HG02938 (cell line): ENCODE measurements at regions not wholly inside any gene's neighbourhood (a gene's known extent, or its start where the extent isn't known, plus 50 kb on each side); places are given as distances from the start of the nearest gene placed in this dataset.
"Not testable (repeated sequence)": the region's sequence is repeated elsewhere in the genome, so short reads cannot be mapped to it uniquely, and the experiment has no call there.

Experiments
- ATAC-seq: cut with Tn5 transposase; IDR thresholded peaks from one replicate; pipeline ENCODE4 v1.9.1; 2021; ENCODE audit warnings: mild to moderate bottlenecking, moderate library complexity; ENCODE audit not compliant: unreplicated experiment

DNA sequence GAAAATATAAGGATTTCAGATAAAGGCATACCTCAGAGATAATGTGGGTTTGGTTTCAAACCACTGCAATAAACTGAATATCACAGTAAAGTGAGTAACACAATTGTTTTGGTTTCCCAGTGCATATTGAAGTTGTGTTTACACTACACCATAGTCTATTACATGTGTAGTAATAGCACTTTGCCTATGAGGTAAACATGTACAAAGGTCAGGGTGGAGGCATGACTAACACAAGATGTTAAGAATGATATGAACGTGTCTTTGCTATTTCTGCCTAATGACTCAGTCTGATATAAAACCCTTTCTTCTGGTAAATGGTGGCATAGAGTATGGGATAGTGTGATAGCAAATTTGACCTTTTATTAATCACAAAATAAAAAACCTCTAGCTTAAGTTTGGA, 621.5 kb upstream of the ADGRL2 start:
- no peak for ATAC-seq

DNA sequence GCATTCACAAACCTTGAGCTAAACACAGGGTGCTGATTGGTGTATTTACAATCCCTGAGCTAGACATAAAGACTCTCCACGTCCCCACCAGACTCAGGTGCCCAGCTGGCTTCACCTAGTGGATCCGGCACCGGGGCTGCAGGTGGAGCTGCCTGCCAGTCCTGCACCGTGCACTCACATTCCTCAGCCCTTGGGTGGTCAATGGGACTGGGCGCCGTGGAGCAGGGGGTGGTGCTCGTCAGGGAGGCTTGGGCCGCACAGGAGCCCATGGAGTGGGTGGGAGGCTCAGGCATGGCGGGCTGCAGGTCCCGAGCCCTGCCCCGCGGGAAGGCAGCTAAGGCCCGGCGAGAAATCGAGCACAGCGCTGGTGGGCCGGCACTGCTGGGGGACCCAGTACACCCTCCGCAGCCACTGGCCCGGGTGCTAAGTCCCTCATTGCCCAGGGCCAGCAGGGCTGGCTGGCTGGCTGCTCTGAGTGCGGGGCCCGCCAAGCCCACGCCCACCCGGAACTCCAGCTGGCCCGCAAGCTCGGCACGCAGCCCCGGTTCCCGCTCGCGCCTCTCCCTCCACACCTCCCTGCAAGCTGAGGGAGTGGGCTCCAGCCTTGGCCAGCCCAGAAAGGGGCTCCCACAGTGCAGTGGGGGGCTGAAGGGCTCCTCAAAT, 622.2 kb upstream of the ADGRL2 start:
- not testable (repeated sequence) for ATAC-seq

DNA sequence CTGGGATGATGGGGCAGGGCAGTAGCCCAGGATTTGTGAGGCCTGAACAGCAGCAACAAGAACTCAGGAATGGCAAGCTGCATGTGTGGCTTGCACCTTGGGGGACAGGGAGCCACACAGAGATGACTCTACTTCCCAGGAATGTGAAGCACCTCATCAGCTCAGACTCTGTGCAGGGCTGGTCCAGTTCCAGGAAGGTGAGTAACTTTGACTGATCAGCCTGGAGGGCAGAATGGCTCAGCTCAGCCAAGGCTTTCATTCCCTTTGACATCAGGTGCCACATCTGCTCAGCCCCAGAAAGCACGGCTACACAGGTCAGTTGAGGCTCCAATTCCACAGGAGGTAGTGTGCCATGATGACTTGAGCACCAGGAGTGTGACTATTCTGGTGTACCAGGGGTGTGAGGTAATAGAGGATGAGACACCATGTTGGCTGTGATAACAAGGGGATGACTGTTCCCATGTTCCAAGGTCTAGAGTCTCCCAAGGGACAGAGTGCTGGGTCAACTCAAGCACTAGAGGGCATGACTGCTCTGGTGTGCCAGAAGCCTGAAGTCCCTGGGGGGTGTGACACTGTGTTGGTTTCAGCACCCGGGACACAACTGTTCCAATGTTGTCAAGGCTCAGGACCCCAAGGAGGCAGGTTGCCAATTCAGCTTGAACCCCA, 625.8 kb upstream of the ADGRL2 start:
- ATAC-seq: no peak

DNA sequence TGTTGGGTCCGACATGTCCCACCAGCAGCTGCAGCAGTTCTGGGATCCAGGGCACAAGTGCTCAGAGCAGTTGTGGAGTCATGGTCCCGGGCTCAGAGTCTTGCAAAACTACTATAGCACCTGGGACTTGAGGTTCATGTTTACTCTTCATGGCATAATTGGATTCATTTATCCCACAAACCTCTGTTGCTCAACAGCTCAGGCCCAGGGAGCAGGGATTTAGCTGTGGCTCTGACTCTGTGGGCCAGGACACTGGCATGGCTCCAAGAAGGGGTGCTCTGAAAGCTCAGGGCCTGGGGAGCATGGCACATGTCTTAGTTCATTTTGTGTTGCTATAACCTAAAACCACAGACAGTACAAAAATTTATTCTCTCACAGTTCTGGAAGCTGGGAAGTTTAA, 626.7 kb upstream of the ADGRL2 start:
- ATAC-seq: no peak

DNA sequence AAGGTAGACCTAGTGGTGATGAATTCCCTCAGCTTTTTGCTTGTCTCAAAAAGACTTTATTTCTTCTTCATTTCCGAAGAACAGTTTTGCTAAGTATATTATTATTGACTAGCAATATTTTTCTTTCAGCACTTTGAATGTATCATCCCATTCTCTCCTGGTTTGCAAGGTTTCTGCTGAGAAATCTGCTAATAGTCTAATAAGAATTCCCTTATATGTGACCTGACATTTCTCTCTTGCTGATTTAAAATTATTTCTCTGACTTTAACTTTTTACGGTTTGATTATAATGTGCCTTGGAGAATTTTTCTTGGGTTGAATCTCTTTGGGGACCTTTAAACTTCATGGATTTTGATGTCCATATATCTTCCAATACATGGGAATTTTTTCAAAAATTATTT, 628.3 kb upstream of the ADGRL2 start:
- ATAC-seq: no peak

DNA sequence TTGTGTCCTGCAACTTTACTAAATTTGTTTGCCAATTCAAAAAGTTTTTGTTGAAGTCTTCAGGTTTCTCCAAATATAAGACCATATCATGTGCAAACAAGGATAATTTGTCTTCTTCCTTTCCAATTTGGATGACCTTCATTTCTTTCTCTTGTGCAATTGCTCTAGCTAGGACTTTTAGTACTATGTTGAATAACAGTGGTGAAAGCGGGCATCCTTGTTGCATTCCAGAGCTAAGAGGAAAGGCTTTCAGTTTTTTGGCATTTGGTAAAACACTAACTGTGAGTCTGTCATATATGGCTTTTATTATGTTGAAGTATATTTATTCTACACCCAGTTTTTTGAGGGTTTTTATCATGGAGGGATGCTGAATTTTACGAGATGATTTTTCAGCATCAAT, 630.0 kb upstream of the ADGRL2 start:
- ATAC-seq: no peak

DNA sequence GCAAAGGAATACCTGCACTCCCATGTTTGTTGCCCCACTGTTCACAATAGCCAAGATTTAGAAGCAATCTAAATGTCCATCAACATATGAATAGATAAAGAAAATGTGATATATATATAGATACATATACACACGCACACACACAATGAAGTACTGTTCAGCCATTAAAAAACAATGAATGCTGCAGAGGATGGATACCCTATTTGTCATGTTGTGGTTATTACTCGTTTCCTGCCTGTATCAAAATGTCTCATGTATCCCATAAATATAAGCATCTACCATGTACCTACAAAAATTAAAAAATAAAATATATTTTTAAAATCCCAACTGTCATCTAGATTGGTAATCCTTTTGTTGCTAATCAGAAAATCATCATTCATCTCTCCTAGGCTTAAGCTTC, 634.8 kb upstream of the ADGRL2 start:
- no peak for ATAC-seq

DNA sequence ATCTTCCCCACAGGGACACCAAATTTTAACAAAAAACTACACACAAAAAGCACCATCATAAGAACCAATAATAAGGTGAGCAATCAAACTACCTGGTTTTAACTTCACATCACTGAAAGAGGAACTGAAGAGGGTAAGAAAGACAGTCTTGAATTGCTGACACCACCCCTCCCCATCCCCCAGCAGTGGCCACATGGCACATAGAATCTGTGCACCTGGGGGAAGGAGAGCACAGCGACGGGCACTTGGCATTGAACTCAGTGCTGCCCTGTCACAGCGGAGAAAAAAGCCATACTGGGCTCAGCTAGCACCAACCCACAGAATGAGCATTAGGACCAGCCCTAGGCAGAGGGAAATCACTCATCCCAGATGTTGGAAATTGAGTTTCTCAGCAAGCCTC, 640.0 kb upstream of the ADGRL2 start:
- no peak for ATAC-seq

DNA sequence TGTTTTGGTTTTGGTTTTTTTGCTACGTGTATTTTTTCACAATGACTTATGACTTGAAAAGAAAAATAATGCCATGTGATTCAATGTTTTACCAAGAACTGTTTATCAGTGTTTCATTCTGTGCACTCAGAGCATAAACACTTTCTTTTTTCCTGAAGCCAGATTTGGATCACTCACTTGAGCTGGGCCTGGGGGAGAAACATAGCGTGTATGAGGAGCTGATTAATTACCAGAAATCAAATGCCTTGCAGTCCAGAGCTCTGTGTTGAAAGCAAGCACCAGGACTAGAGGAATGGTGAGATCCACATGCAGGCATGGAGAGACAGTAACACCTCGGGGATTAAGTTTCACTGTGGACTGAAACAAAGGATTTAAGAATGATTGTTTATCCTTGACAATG, 642.1 kb upstream of the ADGRL2 start:
- ATAC-seq: no peak

DNA sequence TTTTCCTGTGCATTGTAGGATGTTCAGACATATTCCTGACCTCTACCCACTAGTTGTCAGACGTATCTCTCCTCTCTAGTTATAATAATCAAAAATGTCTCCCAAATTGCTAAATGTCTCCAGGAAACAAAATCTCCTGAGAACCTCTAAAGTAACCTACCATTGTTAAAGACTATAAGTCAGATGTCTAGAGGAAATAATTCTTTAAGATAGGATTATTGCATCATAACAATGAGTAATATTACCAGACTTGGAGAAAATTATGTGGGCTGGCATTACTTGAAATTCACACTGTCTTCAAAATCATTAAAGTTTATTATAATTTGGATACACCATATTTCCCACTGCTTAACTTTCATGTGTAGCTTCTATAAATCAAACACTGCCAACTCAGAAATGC, 643.0 kb upstream of the ADGRL2 start:
- no peak for ATAC-seq

DNA sequence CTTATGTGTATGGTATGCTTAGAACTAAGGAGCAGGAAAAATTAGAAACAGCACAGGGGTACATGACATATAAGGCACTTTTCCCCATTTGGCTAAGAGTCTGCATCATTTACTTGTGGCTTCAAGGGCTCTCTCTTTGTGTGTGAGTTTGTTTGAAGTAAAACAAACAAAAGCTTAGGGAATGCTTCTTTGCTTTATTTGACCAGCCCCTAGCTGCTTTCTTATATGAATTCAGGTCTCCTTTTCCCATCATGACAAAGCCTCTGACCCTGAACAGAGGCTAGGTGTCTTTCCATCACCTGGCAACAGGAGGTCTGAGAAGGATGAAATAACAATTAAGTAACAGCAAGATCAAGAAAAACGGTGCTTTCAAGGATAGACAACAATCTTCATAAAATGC, 643.8 kb upstream of the ADGRL2 start:
- ATAC-seq: no peak

DNA sequence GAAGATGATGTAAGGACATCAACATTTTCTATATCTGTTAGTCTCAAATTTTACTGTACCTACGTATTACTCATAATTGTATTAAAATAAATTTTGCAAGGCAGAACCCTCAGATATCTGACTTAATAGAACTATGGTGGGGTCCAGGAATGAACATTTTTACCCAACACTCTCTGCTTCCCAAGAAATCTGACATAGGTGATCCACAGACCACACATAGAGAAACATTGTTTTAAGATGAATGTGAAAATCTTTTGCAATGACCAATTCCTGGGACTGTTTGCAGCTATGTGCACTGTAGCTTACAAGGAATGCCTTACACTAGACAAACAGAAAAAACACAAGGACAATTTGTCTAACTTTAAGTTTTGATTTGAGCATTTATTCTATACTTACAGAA, 645.6 kb upstream of the ADGRL2 start:
- ATAC-seq: no peak

DNA sequence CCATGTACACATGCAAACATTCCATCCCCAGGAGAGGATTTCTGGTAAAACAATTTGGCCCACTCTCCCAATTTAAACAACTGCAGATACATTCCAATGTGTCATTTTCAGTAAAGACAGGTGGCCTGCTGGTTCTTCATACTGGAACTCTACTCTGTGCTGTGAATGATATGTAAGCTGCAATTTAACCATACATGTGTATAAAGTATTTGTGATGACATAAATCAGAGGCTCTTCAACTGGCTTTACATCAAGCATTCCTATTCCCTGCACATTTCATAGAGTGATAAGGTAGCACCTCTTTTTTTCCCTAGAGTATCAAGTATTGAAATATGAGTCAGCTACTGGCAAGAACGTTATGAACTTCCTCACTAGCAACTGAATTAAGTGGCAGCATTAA, 649.5 kb upstream of the ADGRL2 start:
- ATAC-seq: no peak

DNA sequence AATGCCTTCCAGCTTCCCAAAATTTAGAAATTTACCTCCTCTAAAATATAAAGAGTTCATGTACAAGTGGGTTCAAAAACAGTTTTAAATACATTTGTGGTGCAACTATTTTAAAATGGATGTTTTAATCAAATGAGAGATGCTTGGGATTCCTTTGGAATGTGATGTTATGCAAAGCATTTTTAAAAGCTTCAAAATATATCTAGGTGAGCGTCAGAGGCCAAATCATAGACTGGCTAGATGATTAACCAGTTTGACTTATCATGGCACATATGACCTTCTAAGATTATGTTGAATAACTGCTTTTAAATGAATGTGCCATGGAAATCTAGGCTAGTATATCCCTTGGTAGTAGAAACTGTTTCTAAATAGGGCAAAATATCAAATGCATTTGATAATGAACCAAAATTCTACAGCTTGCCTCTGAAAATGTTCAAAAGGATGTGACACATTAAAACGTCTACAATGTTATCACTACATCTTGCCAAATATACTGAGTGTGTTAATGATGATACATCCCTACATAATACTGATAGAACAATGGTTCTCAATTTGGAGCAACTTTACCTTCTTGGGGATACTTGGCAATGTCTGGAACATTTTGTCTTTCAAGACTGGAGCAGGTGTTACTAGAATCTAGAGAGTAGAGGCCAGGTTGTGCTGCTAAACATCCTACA, 650.9 kb upstream of the ADGRL2 start:
- no peak for ATAC-seq

DNA sequence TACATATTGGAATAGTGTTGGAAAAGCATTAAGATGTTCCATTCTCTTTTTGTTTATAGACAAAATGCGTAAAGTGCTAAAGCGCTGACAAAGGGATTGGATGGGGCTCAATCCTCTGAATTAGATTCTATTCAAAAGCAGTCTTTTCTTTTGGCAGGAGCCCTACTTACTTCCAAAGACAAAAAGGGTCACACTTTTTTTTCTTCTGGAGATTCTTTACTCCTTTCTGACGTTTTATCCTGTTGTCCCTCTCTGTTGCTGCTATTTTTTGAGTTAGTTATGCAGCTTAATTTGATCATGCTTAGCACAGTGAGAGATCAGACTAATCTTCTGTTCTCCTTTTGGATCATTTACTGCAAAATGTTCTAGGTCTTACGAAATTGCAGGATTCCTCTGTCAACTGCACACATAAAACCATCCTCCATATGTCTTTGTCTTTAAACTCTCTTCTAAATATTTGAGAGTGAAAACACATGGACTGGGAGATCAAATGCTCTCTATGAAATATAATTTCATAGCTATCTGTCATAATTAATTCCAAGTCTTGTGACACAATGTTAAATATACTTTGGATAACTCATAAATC, 656.4 kb upstream of the ADGRL2 start:
- no peak for ATAC-seq

DNA sequence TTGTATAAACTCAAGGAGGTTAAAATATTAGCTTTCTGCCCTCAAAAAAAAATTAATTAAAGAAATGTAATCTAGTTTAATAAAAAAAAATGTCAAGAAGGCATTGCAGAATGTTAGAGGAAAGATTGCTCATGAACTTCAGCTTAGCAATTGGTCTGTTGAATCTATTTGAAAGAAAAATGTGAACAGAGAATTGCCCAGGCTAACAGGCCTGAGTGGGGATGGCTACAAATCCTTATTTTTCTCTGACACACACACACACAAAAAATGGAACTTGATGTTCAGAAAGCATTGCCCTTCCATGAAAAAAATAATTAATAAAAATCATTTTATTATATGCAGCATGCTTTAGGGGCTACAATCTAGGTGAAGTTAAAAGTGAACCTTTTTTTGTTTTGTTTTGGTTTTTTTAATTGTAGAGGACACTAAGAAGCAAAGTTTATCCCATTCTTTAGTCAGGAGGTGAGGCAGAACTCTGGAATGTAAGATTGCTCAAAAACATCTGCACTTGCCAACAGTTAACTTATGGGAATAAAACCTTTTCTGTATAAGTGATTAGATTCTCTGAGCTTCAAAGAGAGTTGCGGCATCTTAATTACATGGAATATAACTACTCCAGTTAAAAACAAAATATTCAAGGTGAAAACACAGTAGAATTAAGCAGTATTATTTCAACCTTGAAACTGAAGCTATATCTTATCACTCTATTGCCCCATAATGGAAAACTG, 658.5 kb upstream of the ADGRL2 start:
- ATAC-seq: no peak

DNA sequence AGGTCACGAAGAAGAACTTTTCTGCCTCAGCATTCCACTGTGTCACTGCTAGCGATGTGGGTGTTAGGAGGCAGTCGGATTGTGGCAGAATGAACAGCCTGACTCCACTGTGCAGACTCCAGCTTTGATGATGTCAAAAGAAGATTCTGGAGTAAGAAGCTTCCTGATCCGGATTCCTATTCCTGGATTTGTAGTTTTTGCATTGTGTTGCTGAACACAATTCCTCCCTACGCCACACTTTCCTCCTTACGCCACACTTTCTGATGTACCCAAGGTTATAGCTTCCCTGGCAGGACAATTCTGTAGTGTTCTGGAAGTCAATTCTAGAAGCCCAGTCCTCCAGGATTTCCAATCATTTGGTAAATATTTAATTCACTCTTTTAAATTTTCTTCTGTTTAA, 665.2 kb upstream of the ADGRL2 start:
- no peak for ATAC-seq

DNA sequence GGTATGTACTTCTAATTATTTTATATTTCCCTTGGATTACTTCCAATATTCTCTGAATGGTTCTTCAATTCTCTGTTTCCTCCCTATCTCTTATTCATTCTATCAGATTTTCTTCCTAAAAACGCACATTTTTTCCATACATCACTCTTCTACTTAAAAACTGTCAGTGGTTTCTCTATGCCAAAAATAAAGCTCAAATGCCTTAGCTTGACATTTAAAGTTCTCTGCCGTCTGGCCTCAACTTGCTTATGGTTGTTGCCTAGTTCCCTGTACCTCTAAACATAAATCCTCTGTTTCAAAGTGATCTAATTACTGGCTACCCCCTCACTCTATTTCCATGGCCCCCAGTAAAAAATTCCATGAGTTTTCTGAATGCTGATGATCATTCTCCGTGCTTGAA, 671.0 kb upstream of the ADGRL2 start:
- ATAC-seq: no peak

DNA sequence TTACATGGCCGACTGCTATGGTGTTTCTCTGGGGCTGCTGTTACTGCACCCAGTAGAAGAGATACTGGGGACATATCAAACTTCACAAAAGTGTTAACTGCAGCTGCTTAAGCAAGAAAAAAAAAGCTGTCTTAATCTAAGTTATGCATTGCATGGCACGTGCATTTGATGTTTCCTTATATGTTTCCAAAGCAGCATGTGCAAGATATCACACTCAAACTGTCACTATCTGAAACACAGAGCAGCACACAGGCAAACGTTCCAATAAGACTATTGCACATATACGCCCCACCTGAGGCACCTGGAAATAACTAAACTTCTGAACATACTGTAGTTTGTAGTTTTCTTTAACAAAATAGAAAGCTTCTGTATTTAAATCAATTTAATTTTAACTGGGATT, 671.4 kb upstream of the ADGRL2 start:
- no peak for ATAC-seq

DNA sequence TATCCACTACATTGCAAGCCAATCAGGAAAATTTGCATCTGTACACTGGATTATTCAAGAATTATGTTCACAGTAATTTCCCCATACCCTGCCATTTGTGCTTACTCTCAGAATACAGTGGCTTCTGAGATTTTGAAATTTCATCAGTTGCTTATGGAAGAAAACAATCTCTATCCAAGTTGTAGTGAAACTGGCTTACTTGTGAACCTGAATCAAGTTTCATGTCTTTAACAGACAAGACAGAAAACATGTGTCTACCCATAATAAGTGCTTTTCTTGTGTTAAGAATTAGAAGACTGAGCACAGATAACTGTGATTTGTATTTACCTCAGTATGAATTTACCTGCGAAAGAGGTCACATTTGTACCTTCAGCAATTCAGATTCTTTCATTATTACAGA, 672.7 kb upstream of the ADGRL2 start:
- ATAC-seq: no peak

DNA sequence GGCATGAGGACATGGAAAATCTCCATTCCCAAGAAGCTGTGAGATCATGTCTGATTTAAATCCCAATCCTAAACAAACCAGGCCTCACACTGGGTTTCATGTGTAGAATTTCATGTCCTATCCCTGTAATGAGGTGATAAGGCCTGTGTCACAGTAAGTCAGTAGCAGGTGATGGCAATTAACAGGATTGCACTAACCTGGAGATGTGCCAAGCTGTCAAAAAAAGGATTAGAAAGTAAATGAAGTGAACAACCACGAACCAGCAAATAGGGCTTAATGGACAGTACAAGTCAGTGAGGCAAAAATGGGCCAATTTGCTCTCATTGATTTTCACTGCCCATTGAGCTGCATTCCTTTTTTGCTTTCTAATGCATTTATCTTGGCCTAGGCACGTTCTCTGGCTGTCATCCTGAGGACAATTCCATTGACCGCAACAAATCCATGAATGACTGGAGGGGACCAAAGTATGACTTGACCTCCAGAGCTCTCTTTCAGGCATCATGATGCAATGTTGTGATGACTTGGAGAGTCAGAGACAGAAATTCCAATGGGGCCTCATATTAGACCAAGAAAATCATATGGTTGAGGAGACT, 673.6 kb upstream of the ADGRL2 start:
- ATAC-seq: no peak
